ENCODE measurements at regions not wholly inside any gene's neighbourhood (a gene's known extent, or its start where the extent isn't known, plus 50 kb on each side); places are given as distances from the start of the nearest gene placed in this dataset.

DNA sequence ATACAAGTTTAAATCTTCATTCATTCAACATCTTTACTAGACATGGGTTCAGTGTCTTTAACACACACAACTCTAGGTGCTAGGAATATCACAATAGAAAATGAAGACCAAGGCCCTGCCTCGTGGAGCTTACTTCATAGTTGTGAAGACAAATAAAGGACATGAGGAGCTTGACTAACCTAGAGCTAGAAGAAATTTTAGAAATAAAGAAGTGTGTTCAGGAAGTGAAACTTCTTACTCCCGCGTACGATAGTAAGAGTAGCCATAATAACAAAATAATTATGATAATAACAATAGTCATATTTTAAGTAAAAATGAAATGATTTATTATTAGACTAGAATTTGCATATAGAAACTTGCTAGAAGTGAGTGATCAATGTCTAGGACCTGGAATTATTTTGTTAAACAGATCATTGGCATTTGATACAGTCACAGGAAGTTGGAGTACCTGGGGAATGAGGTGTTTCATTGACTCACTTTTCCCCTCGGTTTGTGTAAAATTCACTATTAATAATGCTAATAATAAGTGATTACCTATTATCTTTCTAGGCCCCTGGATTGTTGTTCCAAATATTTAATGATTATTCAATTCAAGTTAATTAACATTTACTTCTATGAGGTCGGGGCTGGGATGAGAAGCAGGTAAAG lies 331.3 kb downstream of the NSG2 start:
- TF ChIP-seq CTCF (IDR thresholded peaks at IDR 0.05; ENCODE audit: insufficient read depth, low read length) = no peak
- TF ChIP-seq, protein P1, sequence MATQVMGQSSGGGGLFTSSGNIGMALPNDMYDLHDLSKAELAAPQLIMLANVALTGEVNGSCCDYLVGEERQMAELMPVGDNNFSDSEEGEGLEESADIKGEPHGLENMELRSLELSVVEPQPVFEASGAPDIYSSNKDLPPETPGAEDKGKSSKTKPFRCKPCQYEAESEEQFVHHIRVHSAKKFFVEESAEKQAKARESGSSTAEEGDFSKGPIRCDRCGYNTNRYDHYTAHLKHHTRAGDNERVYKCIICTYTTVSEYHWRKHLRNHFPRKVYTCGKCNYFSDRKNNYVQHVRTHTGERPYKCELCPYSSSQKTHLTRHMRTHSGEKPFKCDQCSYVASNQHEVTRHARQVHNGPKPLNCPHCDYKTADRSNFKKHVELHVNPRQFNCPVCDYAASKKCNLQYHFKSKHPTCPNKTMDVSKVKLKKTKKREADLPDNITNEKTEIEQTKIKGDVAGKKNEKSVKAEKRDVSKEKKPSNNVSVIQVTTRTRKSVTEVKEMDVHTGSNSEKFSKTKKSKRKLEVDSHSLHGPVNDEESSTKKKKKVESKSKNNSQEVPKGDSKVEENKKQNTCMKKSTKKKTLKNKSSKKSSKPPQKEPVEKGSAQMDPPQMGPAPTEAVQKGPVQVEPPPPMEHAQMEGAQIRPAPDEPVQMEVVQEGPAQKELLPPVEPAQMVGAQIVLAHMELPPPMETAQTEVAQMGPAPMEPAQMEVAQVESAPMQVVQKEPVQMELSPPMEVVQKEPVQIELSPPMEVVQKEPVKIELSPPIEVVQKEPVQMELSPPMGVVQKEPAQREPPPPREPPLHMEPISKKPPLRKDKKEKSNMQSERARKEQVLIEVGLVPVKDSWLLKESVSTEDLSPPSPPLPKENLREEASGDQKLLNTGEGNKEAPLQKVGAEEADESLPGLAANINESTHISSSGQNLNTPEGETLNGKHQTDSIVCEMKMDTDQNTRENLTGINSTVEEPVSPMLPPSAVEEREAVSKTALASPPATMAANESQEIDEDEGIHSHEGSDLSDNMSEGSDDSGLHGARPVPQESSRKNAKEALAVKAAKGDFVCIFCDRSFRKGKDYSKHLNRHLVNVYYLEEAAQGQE (IDR thresholded peaks at IDR 0.05; ENCODE audit: insufficient replicate concordance, low read depth) = no peak
- TF ChIP-seq POLR2AphosphoS5 (IDR thresholded peaks at IDR 0.05; ENCODE audit: low read depth) = no peak
